ENCODE measurements at regions not wholly inside any gene's neighbourhood (a gene's known extent, or its start where the extent isn't known, plus 50 kb on each side); places are given as distances from the start of the nearest gene placed in this dataset.

GRCh38 chr11:131305005-131305404 lies 65.4 kb upstream of the NTM start:
- no peak for TF ChIP-seq POLR2A (IDR thresholded peaks at IDR 0.05)
- no peak for TF ChIP-seq CTCF (IDR thresholded peaks at IDR 0.05)
- TF ChIP-seq EP300 (IDR thresholded peaks at IDR 0.05) = no peak
